GM12892 (cell line): ENCODE measurements at regions not wholly inside any gene's neighbourhood (a gene's known extent, or its start where the extent isn't known, plus 50 kb on each side); places are given as distances from the start of the nearest gene placed in this dataset.
"Not testable (repeated sequence)": the region's sequence is repeated elsewhere in the genome, so short reads cannot be mapped to it uniquely, and the experiment has no call there.

Experiments
- POLR2A ChIP-seq: IDR thresholded peaks from 2 replicates; pipeline ENCODE4 v1.6.1; 2011; ENCODE audit warnings: low read depth, low read length, control low read depth
- POLR2AphosphoS5 ChIP-seq: IDR thresholded peaks from 2 replicates; pipeline ENCODE4 v1.6.1; 2011; ENCODE audit warnings: low read depth, low read length, control low read depth
- TAF1 ChIP-seq: IDR thresholded peaks from 2 replicates; pipeline ENCODE4 v1.6.1; 2011; ENCODE audit warnings: low read depth, mild to moderate bottlenecking, control low read depth, low read length, borderline replicate concordance

GRCh38 chr6:144956697-144957096, 671.6 kb downstream of the UTRN start:
- TF ChIP-seq POLR2AphosphoS5, POLR2A, TAF1: not testable (repeated sequence)
